HS-5 (cell line): ENCODE measurements at regions not wholly inside any gene's neighbourhood (a gene's known extent, or its start where the extent isn't known, plus 50 kb on each side); places are given as distances from the start of the nearest gene placed in this dataset.

Experiments
- DNase-seq: peaks from one replicate; pipeline ENCODE4 v3.0.0-alpha.2; 2012; ENCODE audit warnings: low read depth

DNA sequence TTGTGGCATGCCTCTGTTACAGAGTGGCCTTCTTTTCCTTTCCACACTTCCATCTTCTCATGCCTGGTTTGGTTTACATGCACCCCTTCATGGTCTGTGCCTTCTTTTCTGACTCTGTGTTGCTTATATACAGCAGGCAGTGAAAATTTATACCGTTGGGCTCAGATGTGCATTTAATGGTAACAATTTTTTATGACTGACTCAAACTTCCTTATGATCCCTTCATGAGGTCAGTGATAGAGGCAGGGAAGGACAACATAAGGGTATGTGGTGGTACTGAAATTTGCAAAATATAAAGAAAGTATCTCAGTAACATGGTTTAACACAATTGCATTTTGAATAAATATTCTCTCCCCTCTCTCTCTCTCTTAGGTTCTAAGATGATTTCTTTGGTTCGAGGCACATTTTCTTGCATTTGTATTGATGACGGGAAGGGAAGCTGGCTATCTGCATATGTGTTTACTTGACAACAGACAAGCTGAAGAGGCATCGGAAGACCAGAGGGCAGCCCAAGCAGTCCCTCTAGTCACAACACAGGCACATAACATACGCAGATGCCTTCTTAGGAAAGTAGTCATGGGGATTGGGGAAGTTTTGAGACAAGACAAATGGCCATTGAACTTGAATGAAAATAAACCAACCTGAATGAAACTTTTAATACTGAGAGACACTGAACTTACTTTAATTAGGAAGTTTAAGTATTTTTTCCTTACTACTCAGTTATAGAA, 163.3 kb upstream of the LEF1 start:
- DNase-seq, result no peak

DNA sequence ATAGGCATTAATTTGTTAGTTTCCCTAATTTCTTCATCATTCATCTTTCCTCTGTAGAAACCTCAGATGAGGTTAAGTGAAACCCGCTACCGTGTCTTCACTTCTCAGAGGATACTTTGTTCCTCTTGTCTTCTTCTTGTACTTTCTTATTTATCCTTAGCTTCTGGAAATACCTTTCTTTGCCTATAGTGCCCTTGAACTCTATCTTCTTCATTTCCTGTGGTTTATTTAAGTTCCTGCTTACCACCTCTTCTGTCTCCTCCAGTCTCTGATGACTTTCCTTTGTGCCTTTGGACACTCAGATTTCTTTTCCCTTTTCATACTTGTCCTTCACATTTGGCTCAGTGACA, 159.6 kb upstream of the LEF1 start:
- no peak for DNase-seq

DNA sequence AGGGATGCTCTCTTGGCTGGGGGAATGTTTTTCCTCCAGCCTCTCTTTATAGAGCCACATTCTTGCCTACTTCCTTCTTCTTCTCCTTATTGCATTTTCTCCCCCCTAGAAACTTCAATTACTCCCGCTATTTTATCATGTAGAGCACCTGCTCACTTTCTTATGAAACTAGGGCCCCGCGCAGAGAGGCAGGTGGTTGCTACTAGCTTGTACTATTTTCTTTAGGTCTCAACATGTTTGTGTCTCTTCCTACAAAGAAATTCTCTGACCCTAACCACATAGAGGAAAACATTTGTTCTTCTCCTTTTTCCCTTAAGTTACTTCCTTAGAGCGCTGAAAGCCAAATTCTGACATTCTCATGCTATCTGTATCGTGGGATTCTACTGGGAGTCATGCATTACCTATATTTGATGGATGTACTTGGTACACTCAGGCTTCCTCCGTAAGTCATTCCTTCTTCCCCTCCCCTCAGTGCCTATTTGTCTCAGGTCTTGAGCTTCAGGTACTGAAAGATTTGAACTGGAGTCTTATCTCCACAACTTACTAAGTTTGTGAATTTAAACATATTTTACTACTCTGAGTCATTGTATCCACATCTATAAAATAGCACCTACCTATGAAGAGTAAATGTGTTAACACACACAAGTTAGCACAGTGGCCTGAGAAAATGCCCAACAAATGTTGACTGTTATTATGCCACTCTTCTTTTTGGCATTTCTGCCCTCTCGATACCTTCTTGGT, 159.1 kb upstream of the LEF1 start:
- DNase-seq, result no peak

DNA sequence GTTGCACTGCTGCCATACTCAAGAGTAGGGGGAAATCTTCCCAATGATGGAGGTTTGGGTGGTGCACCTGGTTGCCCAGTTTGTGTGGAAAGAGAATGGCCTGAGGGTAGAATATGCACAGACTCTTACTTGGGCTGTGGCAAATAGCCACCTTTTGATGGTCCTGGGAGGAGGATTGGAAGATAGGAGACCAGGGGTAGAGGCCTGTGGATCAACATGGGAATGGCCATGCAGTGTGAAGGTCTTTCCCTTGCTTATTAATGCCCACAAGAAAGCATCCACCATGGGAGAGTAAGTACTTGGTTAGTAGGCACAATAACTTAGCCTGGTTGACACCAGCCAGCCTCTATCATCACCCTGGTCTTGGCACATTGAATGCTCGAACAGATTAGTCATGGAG, 156.8 kb upstream of the LEF1 start:
- DNase-seq, result no peak

DNA sequence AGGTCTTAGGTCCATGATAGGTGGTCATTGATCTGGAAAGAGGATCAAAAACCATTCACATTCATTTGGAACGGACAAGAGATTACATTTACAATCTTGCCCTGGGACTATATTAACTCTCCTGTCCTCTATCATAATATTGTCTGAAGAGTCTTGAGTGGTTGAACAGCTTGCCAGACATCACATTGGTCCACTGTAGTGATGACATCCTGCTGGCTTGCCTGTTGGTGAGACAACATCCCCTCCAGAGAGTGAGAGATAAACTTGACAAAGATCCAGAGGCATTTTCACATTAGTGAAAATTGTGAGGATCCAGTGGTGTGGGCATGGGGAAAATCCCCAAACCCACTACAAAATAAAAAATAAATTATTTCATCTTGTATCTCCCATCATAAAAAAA, 155.7 kb upstream of the LEF1 start:
- DNase-seq, result no peak

DNA sequence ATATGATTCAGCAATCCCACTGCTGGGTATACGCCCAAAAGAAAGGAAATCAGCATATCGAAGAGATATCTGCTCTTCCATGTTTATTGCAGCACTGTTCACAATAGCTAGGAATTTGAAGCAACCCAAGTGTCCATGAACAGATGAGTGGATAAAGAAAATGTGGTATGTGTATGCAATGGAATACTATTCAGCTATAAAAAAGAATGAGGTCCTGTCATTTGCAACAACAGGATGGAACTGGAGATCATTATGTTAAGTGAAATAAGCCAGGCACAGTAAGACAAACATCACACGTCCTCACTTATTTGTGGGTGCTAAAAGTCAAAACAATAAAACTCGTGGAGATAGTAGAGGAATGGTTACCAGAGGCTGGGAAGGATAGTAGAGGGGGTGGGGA, 153.8 kb upstream of the LEF1 start:
- no peak for DNase-seq

DNA sequence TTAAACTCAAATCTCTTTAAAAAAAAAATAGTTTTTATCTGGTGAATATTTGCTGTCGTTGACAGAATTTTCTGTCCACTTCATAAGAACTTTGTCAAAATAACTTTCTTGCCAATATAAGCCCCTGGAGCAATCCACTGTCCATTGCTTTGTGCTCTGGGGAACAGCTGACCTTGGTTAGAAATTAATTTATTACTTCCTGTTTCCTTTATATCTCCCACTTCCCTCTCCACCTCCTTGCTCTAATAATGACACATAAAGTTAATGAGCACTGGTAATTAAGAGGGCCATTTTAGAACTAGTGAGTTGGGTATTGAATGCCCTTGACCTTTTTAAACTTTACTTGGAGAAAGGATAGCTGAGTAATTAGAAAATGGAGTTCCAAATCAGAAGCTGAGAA, 151.3 kb upstream of the LEF1 start:
- DNase-seq, result no peak

DNA sequence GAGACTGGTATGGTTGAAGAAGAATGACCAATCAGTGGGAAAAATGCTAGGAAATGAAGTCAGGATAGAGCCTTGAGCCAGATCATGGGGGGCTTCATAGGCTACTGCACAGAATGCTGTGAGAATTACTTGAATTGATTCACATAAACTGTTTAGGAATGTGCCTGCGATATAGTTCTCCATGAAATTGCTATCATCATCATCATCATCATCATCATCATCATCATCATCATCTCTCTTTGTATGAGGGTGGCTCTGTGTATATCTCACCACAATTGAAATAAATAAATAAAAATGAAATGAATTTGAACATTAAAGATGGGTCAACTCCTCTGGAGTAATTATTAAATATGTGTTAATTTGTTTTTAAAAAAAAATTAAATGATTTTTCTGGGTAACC, 148.6 kb upstream of the LEF1 start:
- DNase-seq, result no peak

DNA sequence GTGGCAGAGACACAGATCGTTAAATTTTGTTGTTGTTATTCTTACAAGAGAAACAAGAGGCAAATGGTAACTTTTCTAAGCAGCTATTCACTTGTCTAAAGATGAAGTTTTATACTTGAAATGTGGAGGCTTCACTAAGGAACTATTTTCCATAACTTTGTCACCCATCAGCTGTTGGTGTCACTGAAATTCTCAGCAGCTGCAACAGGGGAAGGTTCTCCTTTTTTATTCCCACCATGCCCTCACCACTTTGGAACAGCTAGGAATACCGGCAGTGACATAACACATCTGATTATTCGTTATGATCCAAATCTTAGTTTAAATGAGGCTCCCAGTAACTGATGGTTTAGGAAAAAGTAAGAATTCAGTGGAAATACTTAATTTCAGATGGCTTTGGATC, 147.0 kb upstream of the LEF1 start:
- no peak for DNase-seq

DNA sequence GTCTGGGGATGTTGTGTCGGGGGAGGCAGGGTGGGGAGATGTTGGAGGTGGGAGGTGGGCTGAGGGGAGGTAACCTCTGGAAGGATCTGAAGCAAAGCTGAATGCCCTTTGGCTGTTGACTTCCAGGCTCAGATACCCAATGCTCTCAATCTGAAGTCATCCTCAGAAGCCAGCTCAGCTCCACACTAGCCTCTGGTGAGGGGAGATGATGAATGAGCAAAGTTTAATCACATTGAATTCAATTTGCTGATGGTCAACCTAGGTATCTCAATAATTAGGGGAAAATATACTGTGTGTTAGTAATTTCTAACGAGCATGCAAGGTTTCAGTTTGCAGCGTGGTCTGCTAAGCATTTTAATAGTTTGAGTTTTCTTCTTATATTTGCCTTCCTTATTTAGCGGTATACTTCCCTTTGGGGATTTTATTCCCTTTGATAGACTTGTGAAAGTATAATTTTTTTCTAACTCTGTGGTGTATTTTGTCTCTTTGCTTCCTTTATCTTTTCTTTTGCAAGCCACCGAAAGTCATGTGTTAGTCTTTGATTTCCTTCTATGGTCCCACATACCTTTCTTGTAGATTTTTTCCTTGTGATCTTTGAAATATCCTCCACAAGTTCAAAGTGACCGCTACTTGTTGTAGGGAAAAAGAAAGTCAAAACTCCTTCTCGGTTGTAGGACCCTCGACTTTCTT, 146.3 kb upstream of the LEF1 start:
- no peak for DNase-seq

DNA sequence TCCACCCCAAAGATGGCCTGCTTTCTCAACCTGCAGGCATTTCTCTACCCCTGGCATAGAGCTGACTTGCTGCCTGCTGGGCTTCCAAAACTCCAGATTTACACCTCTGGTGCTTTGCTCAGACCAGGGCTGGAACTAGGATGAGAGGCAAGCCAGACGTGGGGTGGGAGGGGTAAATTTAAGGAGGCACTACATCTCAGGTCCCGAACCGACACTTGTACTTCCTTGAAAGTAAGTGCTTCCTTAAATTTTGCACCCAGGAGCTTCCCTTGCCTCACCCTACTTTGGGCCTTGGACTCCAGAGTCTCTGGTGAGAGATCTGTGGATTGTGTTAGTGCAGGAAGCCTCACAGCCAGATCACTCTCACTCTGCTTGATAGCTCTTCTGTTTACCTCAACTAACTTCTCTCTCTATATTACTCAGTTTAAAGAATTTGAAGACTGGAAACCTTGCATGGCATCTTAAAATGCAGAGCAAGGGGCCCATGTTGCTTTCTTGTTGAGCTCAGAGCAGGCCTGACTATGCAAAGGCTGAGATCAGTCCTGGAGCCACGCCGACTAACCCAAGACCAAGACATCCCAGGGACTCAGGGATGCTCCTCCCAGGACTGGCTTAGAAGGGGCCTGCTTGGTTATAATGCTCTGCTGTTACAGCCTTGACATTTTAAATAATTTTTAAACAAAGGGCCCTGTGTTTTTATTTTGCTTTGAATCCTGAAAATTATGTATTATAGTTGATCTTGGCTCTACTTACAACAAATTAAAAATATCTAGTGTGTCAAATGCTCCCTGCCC, 145.0 kb upstream of the LEF1 start:
- no peak for DNase-seq

DNA sequence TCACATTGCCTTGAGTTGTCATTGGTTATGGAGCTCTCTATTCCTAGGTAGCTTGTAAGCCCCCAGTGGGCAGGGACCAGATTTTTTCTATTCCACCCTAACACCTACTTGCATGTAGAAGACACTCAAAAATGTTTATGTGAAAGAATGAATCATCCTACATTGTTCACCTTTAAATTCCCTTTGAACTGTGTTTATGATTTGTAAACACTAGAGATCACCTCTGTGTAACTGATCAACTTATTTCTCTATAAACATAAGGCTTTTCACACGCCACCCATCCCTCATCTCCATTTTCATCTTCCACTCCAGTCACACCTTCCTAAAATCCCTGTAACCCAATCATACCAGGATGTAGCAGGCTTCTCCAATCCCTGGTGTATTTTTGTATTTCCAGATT, 142.6 kb upstream of the LEF1 start:
- DNase-seq, result no peak

DNA sequence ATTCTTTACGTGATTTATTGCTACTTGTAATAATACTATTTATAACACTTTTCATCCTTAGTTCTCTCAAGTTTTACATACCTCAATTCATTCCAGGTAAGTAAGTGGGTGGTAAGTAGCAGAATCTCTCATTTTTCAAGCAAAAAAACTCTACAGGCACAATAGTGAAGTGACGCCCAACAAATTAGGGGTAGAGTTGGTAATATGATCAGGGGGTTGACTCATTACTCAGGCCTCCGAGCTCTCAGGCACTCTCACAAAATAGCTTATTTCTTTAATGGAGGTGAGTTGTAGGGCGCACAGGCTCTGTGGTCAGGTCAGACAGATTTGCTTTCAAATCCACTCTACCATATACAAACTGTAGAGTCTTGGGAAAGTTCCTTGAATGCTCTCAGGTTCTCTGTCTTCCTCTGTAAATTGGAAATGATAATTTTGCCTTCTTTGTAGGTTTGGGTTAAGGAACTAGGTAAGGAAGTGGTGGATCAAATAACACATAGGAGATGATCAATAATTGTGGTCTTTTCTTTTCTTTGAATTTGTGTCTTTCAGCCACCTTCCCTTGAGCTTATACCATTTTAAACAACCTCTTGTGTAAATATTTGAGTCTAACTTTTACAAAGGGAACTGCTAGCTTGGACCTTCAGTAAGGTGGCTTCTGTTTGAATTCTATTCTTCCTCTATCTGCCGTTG, 134.9 kb upstream of the LEF1 start:
- DNase-seq, result no peak

DNA sequence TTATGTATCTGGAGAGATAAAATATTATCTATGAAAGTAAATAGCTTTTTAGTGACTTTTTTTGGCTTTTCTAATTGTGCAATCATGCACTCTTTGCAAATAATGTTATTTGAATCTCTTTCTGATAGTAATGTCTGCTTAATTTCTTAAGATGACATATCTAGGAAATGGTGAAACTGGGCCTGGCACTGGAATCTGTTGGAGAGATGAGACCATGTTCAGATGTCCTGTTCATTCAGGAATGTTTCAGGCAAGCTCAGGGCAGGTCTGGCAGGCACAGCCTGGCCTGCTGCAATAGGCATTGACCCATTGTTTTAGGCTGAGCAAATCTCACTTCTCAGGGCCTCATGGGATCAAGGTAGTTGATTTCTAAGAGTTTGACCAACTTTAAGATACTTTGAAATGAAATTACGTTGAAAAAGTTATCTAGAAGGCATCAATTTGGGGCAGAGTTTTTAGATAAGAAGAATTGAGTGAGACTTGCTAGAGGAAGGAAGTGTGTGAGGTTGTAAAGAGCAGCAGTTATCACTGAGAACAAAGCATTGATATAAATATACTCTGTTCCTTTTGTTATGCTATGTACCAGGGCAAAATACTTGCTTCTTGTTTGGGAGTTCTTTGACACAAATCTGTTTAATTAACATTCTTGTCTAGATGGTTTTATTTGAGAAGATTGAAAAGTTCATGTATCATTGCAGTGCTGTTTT, 133.0 kb upstream of the LEF1 start:
- no peak for DNase-seq

DNA sequence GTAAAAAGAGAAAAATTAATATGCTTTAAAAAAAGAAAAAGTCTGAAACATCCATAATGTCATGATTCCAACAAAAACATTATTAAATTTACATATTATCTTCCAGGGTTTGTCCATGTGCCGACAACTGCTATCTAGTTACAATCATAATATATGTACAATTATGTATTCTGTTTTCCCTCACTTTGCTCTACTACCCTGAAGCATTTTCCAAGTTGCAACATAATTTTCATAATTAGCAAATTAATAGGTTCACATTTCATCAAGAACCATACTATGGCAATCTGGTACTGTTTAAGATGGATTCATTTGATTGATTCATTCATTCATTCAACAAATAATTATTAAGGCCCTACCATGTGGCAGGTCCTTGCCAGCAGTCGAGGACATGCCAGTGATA, 128.9 kb upstream of the LEF1 start:
- DNase-seq, result no peak

DNA sequence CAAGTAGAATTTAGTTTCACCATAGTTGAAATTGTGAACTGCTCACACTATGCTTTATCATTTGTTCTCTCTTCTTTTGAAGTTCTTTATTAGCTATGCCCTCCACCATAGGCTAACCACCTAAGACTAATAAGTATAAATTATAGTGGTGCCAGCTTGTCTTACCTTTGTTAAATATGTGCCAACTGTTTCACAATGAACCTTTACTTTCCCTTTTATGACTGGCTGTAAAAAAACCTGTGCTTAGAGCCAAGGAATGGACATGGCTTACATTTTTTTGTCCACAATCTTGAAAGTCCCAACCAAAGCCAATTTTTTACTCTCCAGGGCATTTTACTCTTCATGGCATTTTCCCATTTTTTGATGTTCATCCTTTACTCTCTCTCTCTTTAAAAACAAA, 123.5 kb upstream of the LEF1 start:
- no peak for DNase-seq

DNA sequence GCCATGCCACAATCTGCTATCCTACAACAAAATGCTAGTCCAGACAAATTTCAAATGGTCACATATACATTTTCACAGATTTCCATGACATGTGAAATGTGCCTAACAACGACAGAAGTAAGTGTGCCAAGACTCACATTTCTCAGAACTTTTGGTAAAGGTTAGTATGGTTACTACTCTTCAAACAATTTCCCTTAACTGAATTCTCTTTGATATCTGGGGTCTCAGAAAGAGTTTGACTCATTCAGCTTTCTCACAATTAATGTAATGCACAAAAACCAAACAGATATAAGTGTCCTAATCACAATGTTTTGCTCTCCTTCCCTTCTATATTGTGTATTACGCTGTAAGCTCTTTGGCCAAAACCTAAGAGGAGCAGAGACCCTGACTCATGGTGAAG, 122.4 kb upstream of the LEF1 start:
- no peak for DNase-seq

DNA sequence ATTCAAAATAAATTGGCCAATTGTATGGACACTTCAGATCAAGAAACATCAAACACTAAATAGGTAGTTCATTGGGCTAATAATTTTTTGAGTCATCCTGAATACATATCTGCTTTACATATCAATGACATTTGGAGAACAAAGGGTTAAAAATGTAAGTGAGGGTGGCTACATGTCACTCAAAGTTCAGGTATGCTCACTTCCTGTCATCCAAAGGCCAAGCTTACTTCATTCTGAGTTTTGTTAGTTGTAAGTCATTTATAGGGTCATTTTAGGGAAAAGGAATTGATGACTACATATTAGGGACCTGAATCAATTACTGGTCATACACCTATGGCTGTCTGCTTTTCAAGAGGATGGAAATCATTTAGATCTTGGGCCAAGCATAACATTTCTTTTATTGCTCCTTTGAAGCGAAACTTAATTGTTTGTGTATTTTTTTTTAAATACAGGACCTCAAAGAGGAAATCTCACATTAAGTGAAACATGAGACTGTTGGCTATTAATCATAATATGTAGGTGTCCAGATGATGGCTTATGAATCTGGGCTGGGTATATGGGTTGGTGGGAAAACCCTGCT, 119.2 kb upstream of the LEF1 start:
- no peak for DNase-seq

DNA sequence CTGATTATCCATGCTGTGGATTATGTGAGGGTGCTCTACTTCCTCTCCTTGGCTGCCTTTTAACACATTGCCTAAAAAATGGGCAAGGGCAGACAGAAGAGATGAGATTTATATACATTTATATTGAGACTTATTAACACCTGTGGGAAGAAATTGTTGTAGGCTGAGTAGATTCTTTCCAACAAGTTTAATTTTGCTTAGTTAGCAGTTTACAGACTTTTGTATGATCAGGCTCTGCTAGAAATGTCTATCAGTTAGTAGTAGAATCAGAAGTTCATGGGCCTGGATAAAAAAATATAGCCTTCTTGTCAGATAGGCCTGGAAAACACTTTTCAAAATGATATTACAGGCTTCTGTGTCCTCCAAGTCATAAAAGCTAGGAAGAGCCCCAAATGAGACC, 111.3 kb upstream of the LEF1 start:
- DNase-seq, result no peak

DNA sequence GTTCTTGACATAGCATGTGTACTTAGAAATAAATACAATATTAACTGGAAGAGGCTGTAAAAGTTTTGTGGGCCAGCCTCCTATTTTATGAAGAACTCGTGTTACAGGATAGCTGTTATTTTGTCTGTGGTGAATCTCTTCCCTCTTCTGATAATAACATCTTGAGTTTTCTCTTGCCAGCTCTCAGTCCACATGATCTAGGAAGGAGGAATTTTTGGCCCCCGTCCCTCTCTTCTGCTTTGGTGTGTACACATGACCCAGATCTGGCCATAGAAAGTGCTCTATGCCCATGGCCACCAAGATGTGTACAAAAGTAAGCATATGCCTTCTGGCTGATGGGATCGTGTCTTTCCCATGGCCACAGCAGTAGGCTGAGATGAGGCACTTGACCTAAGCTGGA, 108.0 kb upstream of the LEF1 start:
- no peak for DNase-seq

DNA sequence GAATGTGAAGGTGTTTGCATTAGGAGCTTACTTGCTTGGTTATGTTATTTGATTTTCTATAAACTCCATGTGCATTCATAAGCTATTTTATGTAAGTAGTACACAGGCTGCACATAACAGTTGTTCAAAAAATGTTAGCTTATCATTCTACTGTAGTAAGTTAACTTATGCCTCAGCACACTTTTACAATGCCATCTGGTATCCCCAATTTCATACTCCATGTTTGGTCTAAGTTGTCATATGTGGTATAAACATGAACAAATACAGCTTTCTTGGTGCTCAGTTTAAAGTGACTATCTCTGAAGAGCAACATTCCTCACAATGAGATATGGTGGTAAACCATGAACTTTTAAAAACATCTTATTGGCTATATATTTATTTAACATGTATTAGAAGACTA, 104.3 kb upstream of the LEF1 start:
- no peak for DNase-seq
